ENCODE measurements at regions not wholly inside any gene's neighbourhood (a gene's known extent, or its start where the extent isn't known, plus 50 kb on each side); places are given as distances from the start of the nearest gene placed in this dataset.

- TF ChIP-seq, protein P1, sequence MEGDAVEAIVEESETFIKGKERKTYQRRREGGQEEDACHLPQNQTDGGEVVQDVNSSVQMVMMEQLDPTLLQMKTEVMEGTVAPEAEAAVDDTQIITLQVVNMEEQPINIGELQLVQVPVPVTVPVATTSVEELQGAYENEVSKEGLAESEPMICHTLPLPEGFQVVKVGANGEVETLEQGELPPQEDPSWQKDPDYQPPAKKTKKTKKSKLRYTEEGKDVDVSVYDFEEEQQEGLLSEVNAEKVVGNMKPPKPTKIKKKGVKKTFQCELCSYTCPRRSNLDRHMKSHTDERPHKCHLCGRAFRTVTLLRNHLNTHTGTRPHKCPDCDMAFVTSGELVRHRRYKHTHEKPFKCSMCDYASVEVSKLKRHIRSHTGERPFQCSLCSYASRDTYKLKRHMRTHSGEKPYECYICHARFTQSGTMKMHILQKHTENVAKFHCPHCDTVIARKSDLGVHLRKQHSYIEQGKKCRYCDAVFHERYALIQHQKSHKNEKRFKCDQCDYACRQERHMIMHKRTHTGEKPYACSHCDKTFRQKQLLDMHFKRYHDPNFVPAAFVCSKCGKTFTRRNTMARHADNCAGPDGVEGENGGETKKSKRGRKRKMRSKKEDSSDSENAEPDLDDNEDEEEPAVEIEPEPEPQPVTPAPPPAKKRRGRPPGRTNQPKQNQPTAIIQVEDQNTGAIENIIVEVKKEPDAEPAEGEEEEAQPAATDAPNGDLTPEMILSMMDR (IDR thresholded peaks at IDR 0.05), result no peak
- no peak for TF ChIP-seq EZH2 (IDR thresholded peaks at IDR 0.05; ENCODE audit: borderline replicate concordance, insufficient read depth, low read depth, low read length, poor library complexity, severe bottlenecking)
Measured at GRCh38 chr13:31965361-31966066, 66.1 kb upstream of the FRY start.

Data from B cell (primary cell).